Stimulated activated CD8-positive, alpha-beta memory T cell treated with anti-CD3 and anti-CD28 coated beads, Interleukin-2, amount 100 ng/mL, for 48 hours (primary cell): ENCODE measurements at regions not wholly inside any gene's neighbourhood (a gene's known extent, or its start where the extent isn't known, plus 50 kb on each side); places are given as distances from the start of the nearest gene placed in this dataset.
"Not testable (repeated sequence)": the region's sequence is repeated elsewhere in the genome, so short reads cannot be mapped to it uniquely, and the experiment has no call there.

Source experiments
- DNase-seq, 2 donors: peaks; one replicate each; pipeline ENCODE4 v3.0.0-alpha.2; 2020; ENCODE audit warnings: low read depth in 2 of 2

DNA sequence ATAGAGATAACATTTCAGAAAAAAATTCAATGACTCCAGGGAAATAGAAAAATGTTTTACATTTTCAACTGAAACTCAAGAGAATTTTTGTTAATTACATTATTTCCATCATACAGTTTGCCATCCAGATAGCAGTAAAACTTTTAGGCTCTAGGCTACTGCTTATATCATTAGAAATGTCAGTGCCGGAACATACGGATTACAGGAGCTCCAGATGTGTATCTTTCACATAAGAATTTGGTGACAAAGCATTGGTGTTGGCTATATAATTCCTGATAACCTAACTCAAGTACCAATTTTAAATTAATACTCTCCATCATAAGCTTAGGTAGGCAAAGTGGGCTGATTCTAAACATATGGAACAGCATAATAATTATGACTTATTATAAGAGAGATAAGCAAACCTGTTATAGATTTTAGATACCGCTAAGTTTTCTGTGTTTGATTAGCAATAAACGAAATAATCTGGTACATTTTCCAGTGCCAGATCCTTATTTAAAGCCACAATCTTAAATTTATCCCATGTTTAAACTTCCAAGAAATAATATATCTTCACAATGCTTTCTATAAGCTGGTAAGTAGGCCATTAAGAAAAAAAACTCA, 637.9 kb downstream of the NXPH1 start:
- DNase-seq: no peak

DNA sequence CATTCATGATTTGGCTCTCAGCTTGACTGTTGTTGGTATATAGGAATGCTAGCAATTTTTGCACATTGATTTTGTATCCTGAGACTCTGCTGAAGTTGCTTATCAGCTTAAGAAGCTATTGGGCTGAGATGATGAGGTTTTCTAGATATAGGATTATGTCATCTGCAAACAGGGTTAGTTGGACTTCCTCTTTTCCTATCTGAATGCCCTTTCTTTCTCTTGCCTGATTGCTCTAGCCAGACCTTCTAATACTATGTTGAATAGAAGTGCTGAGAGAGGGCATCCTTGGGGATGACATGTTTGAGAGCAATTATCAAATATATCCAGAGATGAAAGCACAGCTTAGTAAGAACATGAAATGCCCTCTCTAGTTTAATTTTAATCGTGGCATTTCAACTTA, 642.4 kb downstream of the NXPH1 start:
- DNase-seq: not testable (repeated sequence)

DNA sequence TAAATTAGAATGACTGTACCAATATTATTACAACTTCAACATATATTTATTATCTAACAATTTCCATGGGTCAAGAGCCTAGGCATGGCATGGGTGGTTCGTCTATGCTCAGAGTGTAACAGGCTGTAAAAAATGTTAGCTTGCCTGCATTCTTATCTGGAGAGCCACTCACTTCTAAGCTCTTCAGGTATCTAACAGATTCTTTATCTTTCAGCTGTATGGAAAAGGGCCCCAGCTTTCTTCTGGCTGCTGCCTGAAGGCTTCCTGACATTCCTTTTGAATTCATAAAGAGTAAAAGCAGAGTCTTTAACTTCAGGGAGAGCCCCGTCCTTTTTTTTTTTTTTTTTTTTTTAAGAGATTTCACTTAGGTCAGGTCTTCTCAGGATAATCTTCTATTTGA, 648.8 kb downstream of the NXPH1 start:
- no peak for DNase-seq

DNA sequence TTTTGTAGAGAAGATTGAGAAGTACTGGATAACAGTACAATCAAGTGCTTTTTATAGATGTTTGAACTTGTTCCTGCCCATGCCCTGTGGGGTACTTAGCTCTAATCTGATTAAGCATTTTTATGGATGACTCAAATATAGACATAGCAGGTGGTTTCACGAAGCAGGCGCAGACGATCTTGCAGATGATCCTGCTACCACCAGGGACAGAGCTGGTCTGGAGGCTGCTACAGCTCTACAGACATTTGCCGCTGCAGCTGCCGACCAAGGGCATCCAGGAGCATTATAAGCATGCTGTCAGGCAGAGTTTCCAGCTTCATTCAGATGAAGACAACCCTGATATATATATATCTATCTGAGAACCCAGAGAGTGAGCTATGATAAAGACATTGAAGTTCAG, 650.4 kb downstream of the NXPH1 start:
- DNase-seq: no peak

DNA sequence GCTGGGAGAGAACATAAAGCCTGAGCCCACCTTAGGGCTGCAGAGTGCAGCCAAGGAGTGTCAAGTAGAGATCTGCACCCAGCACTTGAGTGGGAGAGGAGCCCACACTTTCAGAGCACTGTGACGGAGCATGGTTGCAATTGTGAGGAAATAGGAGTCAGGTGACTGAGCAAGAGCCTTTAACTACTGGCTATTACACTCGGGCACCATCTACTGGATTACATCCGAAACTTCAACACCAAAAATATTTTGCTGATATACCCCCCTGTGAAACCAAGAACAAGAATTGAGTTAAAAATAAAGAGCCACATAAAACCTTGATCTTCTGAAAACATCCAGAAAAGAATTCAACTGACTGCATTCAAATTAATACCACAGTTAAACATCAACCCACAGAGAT, 657.9 kb downstream of the NXPH1 start:
- no peak for DNase-seq

DNA sequence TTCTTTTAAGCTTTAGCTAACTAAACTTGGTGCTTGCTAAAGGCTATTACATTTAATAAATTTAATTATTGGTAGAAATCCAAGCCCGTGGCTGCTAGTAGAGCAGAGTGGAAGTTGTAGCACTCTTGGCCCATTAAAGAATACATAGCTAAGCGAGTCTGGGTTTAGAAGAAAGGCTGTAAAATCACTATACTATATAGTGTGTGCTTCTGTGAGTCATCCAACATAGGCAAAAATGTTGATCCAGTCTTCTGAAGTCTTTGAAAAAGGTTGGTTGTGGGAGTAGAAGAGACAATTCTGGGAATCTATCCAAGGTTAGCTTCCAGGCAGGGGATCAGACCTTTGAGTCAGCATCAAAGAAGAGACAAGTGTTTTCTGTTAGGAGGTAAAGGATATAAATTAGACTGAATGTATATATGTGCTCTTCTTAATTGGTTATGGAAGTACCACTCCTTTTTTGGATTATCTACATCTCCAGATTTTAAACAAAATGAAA, 664.2 kb downstream of the NXPH1 start:
- DNase-seq: no peak

DNA sequence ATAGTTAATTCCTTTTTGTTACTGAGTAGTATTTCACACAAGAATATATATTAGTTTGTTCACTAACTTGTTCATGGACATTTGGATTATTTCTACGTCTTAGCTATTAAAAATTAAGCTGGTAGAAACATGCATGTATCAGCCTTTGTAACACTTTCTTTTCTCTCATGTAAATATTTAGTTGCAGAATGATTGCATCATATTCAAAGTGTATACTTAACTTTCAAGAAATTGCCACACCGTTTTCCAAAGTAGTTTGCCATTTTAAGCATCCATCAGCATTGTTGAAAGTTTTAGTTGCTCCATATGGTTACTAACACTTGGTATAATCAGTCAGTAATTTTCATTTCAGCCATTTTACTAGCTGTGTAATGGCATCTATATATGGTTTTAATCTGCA, 666.9 kb downstream of the NXPH1 start:
- DNase-seq: no peak

DNA sequence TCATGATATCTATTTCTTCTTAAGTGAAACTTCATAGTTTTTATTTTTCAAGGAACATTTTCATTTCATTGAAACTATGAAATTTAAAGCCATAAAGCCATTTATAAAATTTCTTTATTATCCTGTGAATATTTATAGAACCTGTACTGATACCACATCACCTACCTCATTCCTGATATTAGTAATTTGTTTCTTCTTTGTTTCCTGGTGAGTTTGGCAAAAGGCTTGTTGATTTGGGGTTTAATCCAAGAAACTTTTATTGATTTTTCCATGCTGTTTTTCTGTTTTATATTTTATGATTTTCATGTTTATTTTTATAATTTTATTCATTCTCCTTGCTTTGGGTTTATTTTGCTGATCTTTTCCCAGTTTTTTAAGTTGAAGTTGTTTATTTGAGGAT, 669.4 kb downstream of the NXPH1 start:
- no peak for DNase-seq

DNA sequence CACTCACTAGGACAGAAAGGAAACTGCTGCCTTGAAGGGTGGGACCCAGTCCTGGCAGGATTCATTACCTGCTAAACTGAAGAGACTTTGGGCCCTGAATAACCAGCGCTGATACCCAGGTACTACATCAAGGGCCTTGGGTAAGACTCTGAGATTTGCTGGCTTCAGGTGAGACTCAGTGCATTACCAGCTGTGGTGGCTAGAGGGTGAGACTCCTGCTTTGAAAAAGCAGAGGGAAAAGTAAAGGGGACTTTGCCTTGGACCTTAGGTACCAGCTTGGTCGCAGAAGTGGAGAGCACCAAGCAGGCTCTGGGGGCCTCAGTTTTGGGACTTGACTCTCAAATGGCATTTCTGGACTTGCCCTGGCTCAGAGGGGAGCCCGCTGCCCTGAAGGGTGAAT, 673.3 kb downstream of the NXPH1 start:
- DNase-seq: no peak

DNA sequence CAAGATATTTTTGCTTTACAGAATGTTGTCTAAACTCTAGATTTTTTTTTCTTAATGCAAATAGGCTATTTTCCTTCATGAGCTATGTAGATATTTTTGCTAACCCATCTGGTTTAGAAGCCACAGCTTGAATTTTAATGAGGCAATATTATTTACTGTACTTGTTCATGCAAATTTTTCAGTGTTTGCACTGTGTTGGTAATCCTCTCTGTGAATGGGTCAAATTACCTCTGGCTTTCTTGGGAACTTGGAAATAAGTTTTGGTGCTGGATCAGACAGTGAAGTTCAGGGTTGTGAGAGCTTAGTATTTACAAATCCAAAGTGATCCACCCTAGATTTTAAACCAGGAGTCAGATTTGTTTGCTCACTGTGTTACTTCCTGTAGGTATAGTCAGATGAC, 686.9 kb downstream of the NXPH1 start:
- no peak for DNase-seq

DNA sequence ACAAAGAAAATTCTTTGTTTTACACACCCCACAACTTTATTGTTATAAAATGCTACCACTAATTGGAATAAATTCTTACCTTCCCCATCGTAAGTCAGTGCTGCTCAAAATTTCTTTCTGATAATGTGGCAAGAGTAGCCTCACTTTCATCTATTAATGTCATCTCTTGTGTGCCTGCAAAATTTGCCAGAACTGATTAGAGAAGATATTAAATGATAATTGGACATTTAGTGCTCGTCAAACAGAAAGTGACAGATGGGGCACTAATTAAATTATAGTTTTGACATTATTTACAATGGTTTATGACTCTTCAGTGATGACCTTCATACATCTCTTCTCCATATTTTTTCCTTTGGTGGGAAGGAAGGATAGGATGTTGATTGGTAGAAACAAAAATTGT, 690.9 kb downstream of the NXPH1 start:
- no peak for DNase-seq

DNA sequence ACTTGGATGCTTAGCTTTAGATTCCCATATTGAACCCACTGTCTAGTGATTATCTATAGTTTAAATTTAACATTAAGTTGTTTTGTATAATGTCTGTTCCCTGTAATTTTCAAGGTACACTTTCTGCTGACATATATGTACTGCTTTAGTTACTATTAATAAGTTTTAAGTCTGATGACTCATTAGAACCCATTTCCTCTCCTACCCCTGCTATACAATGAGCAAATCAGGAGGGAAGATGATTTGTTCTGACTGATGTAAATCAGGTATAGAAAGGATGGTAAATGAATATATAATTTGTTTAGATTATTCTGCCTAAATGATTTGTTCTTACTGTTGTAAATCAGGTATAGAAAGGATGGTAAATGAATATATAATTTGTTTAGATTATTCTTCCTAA, 691.8 kb downstream of the NXPH1 start:
- no peak for DNase-seq

DNA sequence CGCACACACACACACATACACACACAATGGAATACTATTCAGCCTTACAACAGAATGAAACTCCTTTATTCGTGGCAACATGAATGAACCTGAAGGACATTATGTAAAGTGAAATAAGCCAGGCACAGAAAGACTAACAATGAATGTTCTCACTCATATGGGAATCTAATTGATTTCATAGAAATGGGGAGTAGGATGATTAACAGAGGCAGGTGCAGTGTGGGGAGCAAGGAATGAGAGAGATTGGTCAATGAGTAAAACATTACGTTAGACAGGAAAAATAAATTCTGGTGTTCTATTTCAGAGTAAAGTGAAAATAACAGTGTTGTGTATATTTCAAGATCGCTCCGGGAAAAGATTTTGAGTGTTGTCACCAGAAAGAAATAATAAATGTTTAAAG, 694.5 kb downstream of the NXPH1 start:
- DNase-seq: no peak

DNA sequence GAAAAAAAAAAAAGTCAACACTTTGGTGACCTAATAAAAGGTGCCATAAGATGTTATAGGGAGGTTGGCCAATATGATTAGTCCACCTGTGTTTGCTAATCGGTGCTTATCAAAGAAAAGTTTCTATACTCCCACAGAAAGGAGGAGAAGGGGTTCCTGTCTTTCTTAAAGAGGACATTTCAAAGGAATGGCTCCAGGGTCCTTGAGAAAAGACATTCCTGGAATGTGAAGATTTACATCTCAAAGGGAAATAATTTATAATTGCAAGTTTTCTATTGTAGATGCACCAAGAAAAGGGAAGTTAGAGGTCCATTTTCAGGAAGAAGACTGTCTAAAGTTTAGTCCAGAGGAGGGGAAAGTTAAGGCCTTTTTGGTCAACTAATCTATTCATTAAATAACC, 715.3 kb downstream of the NXPH1 start:
- no peak for DNase-seq

DNA sequence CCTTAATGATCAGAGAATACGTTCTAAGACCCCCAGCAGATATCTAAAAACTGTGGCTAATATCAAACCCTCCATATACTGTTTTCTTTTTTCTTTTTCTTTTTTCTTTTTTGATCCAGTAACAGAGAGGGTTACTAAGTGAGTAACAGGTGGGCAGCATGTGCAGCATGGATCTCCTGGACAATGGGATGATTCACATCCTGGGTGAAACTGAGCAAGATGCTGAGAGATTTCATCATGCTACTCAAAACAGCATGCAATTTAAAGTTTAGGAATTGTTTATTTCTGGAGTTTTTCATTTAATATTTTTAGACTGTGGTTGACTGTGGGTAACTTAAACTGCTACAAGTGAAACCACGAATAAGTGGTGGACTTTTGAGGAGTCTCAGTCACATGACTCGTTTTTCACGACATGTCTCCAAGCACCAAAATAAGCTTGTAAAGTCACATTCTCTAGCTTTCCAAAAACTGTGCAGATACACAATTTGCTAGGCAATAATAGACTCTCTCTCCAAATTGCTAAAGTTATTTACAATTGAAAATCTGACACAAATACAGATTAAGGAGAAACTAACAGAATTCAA, 716.2 kb downstream of the NXPH1 start:
- no peak for DNase-seq

DNA sequence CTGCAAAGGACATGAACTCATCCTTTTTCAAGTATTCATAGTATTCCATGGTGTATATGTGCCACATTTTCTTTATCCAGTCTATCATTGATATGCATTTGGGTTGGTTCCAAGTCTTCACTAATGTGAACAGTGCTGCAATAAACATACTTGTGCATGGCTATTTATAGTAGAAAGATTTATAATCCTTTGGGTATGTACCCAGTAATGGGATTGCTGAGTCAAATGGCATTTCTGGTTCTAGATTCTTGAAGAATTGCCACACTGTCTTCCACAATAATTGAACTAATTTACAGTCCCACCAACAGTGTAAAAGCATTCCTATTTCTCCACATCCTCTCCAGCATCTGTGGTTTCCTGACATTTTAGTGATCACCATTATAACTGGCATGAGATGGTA, 730.3 kb downstream of the NXPH1 start:
- not testable (repeated sequence) for DNase-seq

DNA sequence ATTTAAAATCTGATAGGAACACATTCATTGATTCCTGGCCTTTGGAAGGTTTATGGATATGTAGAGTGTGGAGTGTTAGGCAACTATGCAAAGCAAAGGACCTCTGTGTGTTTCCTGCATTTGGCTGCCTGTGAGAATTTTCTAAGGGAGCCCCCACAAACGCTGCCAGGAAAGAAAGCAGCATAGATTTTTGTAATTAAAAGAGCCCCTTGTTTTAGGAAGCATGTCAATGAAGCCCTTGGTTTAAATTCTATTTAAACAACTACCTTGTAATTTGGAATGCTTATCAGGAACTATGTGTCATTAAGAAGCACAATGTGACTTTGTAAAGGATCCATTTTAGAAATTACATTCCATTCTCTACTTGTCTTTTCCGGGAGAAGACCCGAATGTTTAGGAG, 742.5 kb downstream of the NXPH1 start:
- no peak for DNase-seq

DNA sequence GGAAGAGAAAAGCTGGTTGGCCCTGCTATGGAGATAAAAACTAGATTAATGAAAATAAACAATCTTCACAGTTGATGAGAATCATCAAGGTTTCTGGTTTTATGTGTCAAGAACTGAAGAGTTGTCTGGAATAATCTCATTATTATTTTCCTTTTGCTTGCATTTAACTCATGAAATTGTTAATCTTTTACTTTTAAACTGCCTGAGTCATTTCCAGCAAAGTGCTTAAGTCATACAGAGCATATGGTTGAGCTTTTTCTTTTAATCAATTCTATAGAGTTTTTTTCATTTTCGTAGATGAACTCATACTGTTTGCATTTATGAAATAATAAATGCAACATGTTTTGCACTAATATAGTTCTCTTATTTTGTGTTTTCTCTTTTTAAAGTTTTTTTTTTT, 747.9 kb downstream of the NXPH1 start:
- DNase-seq: no peak

DNA sequence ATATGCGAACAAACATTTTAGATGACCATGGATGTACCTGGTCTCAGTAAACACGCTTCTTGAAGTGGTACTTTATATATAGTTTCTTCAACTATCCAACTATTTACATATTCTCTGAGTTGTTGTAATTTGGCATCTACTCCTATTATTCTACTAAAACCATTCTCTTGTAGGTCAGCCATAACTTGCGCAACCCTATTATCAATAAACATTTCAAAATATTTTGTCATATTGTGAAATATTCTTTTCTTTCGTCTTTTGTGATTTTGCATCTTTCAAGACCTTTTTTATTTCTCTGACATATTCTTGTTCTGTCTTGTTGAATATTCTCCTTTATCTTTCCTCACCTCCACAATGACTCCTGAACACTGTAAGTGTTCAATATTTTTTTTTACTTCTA, 753.3 kb downstream of the NXPH1 start:
- no peak for DNase-seq

DNA sequence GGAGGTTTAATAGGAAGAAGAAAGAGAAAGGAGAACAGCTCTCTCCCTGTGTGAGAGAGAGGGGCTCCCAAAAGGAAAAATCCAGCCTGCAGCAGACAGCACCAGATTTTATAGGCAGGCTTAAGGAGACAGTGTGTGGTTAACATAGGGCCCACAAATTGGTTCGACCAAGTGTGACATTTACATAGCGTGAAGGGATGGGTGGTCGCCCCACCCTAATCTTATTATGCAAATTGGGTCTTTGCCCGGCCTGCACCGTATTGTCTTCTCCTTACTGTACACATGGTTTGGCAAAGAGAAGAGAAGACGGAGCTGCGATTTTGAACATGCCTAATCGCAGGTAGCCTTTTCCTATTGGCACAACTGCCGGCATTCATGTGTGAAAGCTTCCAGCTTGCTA, 756.3 kb downstream of the NXPH1 start:
- DNase-seq: no peak

DNA sequence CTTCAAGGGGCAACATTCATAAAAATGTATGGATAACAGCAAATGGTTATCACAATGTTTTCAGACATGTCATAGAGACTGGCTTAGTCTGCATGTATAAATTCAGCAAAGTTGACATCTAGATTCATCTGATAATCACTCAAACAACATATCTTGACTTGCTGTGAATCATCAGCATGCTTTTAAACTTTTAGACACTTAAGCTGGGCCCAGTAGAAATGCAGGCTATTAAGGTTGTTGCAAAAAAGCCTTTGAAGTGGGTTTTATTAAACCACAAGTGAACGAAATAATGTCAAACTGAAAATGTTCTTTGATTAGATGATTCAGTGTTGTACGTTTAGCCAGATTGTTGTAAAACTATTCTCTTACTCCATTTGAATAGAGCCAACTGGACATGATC, 759.6 kb downstream of the NXPH1 start:
- DNase-seq: no peak

DNA sequence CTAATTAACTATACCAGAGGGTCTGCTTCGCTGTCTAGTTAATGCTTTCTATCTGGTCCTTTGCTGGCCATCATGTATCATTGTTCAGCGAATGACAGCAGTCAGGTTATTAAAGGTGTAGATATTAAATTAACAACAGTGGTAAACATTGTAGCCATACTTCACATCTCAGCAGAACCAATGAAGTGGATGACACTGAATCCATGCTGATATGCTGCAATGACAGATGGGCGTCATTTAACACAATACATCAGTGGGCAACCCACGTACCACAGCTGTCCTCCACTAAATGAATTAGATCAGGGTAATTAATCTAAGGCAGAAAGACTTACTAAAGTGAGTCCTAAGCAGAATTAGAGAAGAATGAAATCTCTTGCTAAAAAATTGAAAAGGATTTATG, 767.2 kb downstream of the NXPH1 start:
- no peak for DNase-seq

DNA sequence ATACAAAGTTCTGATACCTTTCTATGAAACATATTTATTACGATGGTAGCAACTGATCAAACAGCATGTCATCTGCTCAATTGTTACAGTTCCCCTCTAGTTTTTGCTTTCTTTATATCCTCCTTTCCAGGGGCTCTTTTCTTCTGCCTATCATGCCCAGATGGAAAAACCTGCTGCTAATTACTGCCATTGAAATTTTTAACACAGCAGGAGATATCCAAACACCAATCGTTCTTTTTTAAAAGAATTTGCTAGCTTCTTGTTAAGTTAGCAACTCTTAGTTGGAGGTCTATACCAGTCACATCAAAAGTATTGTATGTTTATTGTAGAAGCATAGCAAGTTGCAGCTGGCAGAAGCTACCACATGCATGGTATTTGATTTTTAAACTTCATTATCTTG, 768.5 kb downstream of the NXPH1 start:
- no peak for DNase-seq

DNA sequence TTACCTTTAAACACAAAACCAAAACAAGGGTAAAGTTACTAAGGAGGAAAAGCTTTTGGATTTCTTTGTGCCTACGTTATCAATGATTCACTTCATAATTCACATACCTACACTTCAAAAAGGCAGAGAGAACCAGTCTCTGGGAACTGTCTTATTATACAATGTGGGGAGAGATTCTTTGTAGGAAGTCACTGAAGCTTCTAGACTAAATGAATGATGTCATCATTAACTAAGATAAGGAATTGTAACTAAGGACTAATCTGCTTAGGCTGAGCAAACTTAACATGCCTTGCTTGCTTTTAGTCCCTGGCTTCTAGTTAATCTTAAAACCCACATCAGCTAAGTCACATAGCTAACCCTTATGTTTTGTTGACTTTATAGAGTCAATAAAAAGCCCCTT, 771.2 kb downstream of the NXPH1 start:
- no peak for DNase-seq
